ENCODE measurements at regions not wholly inside any gene's neighbourhood (a gene's known extent, or its start where the extent isn't known, plus 50 kb on each side); places are given as distances from the start of the nearest gene placed in this dataset.

DNA sequence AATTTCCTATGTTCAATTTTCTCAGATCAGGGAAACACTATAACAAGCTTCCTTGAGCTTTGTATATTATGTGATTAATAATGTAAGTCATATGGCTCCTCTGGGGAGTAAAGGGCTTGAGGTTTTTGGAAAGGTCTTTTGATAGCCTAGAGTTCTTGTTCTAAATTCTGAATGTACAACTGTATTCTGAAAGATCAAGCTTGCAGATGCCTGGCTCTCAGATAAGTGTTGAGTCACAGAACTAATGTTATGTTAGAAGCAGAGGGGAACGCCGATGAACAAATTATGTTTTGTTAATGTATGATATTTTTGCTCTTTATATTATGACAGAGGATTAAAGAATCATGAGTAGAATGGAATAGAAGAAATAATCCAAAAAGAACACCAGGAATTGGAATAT lies 170.1 kb downstream of the RPRM start:
- TF ChIP-seq SPI1 (IDR thresholded peaks at IDR 0.05; ENCODE audit: borderline replicate concordance, low read depth), result no peak
- TF ChIP-seq, protein P1, sequence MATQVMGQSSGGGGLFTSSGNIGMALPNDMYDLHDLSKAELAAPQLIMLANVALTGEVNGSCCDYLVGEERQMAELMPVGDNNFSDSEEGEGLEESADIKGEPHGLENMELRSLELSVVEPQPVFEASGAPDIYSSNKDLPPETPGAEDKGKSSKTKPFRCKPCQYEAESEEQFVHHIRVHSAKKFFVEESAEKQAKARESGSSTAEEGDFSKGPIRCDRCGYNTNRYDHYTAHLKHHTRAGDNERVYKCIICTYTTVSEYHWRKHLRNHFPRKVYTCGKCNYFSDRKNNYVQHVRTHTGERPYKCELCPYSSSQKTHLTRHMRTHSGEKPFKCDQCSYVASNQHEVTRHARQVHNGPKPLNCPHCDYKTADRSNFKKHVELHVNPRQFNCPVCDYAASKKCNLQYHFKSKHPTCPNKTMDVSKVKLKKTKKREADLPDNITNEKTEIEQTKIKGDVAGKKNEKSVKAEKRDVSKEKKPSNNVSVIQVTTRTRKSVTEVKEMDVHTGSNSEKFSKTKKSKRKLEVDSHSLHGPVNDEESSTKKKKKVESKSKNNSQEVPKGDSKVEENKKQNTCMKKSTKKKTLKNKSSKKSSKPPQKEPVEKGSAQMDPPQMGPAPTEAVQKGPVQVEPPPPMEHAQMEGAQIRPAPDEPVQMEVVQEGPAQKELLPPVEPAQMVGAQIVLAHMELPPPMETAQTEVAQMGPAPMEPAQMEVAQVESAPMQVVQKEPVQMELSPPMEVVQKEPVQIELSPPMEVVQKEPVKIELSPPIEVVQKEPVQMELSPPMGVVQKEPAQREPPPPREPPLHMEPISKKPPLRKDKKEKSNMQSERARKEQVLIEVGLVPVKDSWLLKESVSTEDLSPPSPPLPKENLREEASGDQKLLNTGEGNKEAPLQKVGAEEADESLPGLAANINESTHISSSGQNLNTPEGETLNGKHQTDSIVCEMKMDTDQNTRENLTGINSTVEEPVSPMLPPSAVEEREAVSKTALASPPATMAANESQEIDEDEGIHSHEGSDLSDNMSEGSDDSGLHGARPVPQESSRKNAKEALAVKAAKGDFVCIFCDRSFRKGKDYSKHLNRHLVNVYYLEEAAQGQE (IDR thresholded peaks at IDR 0.05; ENCODE audit: insufficient replicate concordance, low read depth), result no peak
- TF ChIP-seq POLR2AphosphoS5 (IDR thresholded peaks at IDR 0.05; ENCODE audit: low read depth), result no peak
- no peak for TF ChIP-seq GABPA (IDR thresholded peaks at IDR 0.05; ENCODE audit: low read depth)
- TF ChIP-seq, protein P2, sequence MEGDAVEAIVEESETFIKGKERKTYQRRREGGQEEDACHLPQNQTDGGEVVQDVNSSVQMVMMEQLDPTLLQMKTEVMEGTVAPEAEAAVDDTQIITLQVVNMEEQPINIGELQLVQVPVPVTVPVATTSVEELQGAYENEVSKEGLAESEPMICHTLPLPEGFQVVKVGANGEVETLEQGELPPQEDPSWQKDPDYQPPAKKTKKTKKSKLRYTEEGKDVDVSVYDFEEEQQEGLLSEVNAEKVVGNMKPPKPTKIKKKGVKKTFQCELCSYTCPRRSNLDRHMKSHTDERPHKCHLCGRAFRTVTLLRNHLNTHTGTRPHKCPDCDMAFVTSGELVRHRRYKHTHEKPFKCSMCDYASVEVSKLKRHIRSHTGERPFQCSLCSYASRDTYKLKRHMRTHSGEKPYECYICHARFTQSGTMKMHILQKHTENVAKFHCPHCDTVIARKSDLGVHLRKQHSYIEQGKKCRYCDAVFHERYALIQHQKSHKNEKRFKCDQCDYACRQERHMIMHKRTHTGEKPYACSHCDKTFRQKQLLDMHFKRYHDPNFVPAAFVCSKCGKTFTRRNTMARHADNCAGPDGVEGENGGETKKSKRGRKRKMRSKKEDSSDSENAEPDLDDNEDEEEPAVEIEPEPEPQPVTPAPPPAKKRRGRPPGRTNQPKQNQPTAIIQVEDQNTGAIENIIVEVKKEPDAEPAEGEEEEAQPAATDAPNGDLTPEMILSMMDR (IDR thresholded peaks at IDR 0.05; ENCODE audit: insufficient read depth, low read length), result no peak
- no peak for DNase-seq (ENCODE audit: low read depth in 1 of 2, low spot score in 1 of 2)
- Histone ChIP-seq H3K4me3 (replicated peaks; ENCODE audit: insufficient read depth, low read length) (no peak overlapping the region), H3K27me3 (ENCODE audit: insufficient read depth, poor library complexity, severe bottlenecking) (no peaks in the 10 kb centered on the region), H3K27ac (replicated peaks) (no peak overlapping the region)

- Histone ChIP-seq H3K27ac (replicated peaks) (no peak overlapping the region), H3K4me3 (replicated peaks; ENCODE audit: insufficient read depth, low read length) (no peak overlapping the region), H3K27me3 (ENCODE audit: insufficient read depth, poor library complexity, severe bottlenecking) (no peaks in the 10 kb centered on the region)
- DNase-seq (ENCODE audit: low read depth in 1 of 2, low spot score in 1 of 2), result no peak
- TF ChIP-seq GABPA (IDR thresholded peaks at IDR 0.05; ENCODE audit: low read depth) (no peak), POLR2AphosphoS5 (IDR thresholded peaks at IDR 0.05; ENCODE audit: low read depth) (no peak)
- TF ChIP-seq, protein P1 (IDR thresholded peaks at IDR 0.05; ENCODE audit: insufficient replicate concordance, low read depth), result no peak
These were observed 171.3 kb downstream of the RPRM start for GRCh38 chr2:153307223-153307622.

- DNase-seq (ENCODE audit: low read depth in 1 of 2, low spot score in 1 of 2), result no peak
- Histone ChIP-seq H3K27ac (replicated peaks) (no peak overlapping the region), H3K27me3 (ENCODE audit: insufficient read depth, poor library complexity, severe bottlenecking) (no peaks in the 10 kb centered on the region), H3K4me3 (replicated peaks; ENCODE audit: insufficient read depth, low read length) (no peak overlapping the region)
- TF ChIP-seq, protein P2 (IDR thresholded peaks at IDR 0.05; ENCODE audit: insufficient read depth, low read length), result no peak
- TF ChIP-seq, protein P1 (IDR thresholded peaks at IDR 0.05; ENCODE audit: insufficient replicate concordance, low read depth), result no peak
- TF ChIP-seq GABPA (IDR thresholded peaks at IDR 0.05; ENCODE audit: low read depth), result no peak
- TF ChIP-seq POLR2AphosphoS5 (IDR thresholded peaks at IDR 0.05; ENCODE audit: low read depth), result no peak
- TF ChIP-seq SPI1 (IDR thresholded peaks at IDR 0.05; ENCODE audit: borderline replicate concordance, low read depth), result no peak
These were observed 178.8 kb downstream of the RPRM start for GRCh38 chr2:153299809-153300208.

Measured in HL-60 (cell line).